Choroid plexus epithelial cell (primary cell): ENCODE measurements at regions not wholly inside any gene's neighbourhood (a gene's known extent, or its start where the extent isn't known, plus 50 kb on each side); places are given as distances from the start of the nearest gene placed in this dataset.

Experiments used
- DNase-seq: peaks from one replicate; pipeline ENCODE4 v3.0.0-alpha.2; 2010; ENCODE audit warnings: low read depth
- H3K4me3 ChIP-seq: 2 replicates; pipeline ENCODE4 v1.5.1; 2011; ENCODE audit warnings: low read depth, mild to moderate bottlenecking, control low read depth, low read length, moderate library complexity
- CTCF ChIP-seq: conservative IDR thresholded peaks from 2 replicates; pipeline ENCODE4 v1.5.1; 2011; ENCODE audit warnings: low read depth, mild to moderate bottlenecking, control low read depth, inconsistent platforms, low read length, moderate library complexity

- no peak for DNase-seq
- H3K4me3 ChIP-seq = no peak overlapping the region
- TF ChIP-seq CTCF = no peak
These were observed 50.6 kb upstream of the PTPRM start for GRCh38 chr18:7516266-7517117.
